ENCODE measurements at regions not wholly inside any gene's neighbourhood (a gene's known extent, or its start where the extent isn't known, plus 50 kb on each side); places are given as distances from the start of the nearest gene placed in this dataset.
A peak's percentile ranks its signal among the peaks of the same experiment; 100 is the strongest.

- Histone ChIP-seq H3K23ac (ENCODE audit: low read depth, low read length, poor library complexity) (no peak overlapping the region), H3K9ac (ENCODE audit: low read depth, low read length, poor library complexity) (no peak overlapping the region), H2BK15ac (ENCODE audit: low read length) (no peak overlapping the region), H2BK12ac (ENCODE audit: low read length) (peak overlapping the region; percentile 22), H2BK120ac (ENCODE audit: low read depth, low read length) (no peak overlapping the region), H2AK5ac (ENCODE audit: low read depth, low read length) (no peak overlapping the region), H3K4me3 (ENCODE audit: low read length in 2 of 2) (no peak overlapping the region), H3K9me3 (replicated peaks in 1 of 2; ENCODE audit: control insufficient read depth in 2 of 2, insufficient read depth in 1 of 2, low read depth in 1 of 2, low read length in 2 of 2) (peaks cover 2 to 4% of the 10 kb centered on the region in 2 donors), H3K18ac (ENCODE audit: low read length) (no peak overlapping the region), H3K36me3 (replicated peaks in 1 of 2; ENCODE audit: control insufficient read depth in 2 of 2, insufficient read depth in 2 of 2, low read length in 2 of 2) (no peaks in the 10 kb centered on the region), H4K91ac (ENCODE audit: low read depth, low read length, poor library complexity) (no peak overlapping the region), H3K4me1 (ENCODE audit: control insufficient read depth in 2 of 2, insufficient read depth in 1 of 2, low read depth in 1 of 2, low read length in 2 of 2) (peaks cover 0 to 7% of the 10 kb centered on the region in 2 donors), H3K27me3 (ENCODE audit: control insufficient read depth in 3 of 3, insufficient read depth in 3 of 3, low read depth in 1 of 3, low read length in 3 of 3) (no peaks in the 10 kb centered on the region), H3K79me1 (ENCODE audit: low read depth, low read length) (no peaks in the 10 kb centered on the region), H3K27ac (replicated peaks; ENCODE audit: low read length) (no peak overlapping the region), H2BK5ac (ENCODE audit: low read length) (no peak overlapping the region), H3K14ac (ENCODE audit: low read length) (no peak overlapping the region), H4K8ac (ENCODE audit: low read depth, low read length) (no peak overlapping the region), H3K4ac (ENCODE audit: low read length) (no peak overlapping the region), H3K4me2 (ENCODE audit: insufficient read depth, low read length, poor library complexity, severe bottlenecking) (no peak overlapping the region), H2AFZ (ENCODE audit: low read length) (no peak overlapping the region)
- no peak for DNase-seq (ENCODE audit: low spot score)
- no CpG with 5 or more reads among the region's 5 CpGs for WGBS, 2 donors (ENCODE audit: extremely low coverage in 2 of 2, insufficient read length in 2 of 2, insufficient replicate concordance in 1 of 2)
Measured at GRCh38 chr16:51374790-51375189, 223.7 kb upstream of the SALL1 start.

DNA sequence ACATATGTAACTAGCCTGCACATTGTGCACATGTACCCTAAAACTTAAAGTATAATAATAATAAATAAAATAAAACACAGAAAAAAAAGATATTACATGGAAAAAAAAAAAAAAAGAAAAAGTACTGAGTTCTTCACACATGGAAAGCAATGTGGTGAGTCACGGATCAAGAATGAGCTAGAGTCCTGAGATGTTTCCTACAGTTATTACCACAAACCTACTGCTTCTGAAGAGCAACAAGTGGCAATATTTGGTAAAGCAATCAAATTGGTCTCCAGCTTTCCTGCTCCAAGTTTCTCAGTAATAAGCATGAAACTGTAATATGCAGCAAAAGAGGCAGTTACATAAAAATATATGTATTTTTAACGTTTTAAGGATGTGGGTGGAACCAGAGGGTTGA, 223.3 kb upstream of the SALL1 start:
- no CpG with 5 or more reads among the region's 2 CpGs for WGBS, 2 donors (ENCODE audit: extremely low coverage in 2 of 2, insufficient read length in 2 of 2, insufficient replicate concordance in 1 of 2)
- no peak overlapping the region for H3K4ac ChIP-seq (ENCODE audit: low read length)
- no peak overlapping the region for H2BK120ac ChIP-seq (ENCODE audit: low read depth, low read length)
- no peak overlapping the region for H2BK12ac ChIP-seq (ENCODE audit: low read length)
- no peak overlapping the region for H3K4me2 ChIP-seq (ENCODE audit: insufficient read depth, low read length, poor library complexity, severe bottlenecking)
- no peaks in the 10 kb centered on the region for H3K36me3 ChIP-seq (replicated peaks in 1 of 2; ENCODE audit: control insufficient read depth in 2 of 2, insufficient read depth in 2 of 2, low read length in 2 of 2)
- H4K8ac ChIP-seq (ENCODE audit: low read depth, low read length): no peak overlapping the region
- H3K4me1 ChIP-seq (ENCODE audit: control insufficient read depth in 2 of 2, insufficient read depth in 1 of 2, low read depth in 1 of 2, low read length in 2 of 2): peaks cover 0 to 7% of the 10 kb centered on the region in 2 donors
- H2BK15ac ChIP-seq (ENCODE audit: low read length): no peak overlapping the region
- H3K9me3 ChIP-seq (replicated peaks in 1 of 2; ENCODE audit: control insufficient read depth in 2 of 2, insufficient read depth in 1 of 2, low read depth in 1 of 2, low read length in 2 of 2): peaks cover 4% of the 10 kb centered on the region in 2 donors
- no peak overlapping the region for H3K18ac ChIP-seq (ENCODE audit: low read length)
- H3K14ac ChIP-seq (ENCODE audit: low read length): no peak overlapping the region
- H2BK5ac ChIP-seq (ENCODE audit: low read length): no peak overlapping the region
- no peak for DNase-seq (ENCODE audit: low spot score)
- no peaks in the 10 kb centered on the region for H3K79me1 ChIP-seq (ENCODE audit: low read depth, low read length)
- no peak overlapping the region for H3K23ac ChIP-seq (ENCODE audit: low read depth, low read length, poor library complexity)
- H3K27ac ChIP-seq (replicated peaks; ENCODE audit: low read length): no peak overlapping the region
- H2AK5ac ChIP-seq (ENCODE audit: low read depth, low read length): no peak overlapping the region
- H4K91ac ChIP-seq (ENCODE audit: low read depth, low read length, poor library complexity): no peak overlapping the region
- no peak overlapping the region for H3K4me3 ChIP-seq (ENCODE audit: low read length in 2 of 2)
- H2AFZ ChIP-seq (ENCODE audit: low read length): no peak overlapping the region
- no peaks in the 10 kb centered on the region for H3K27me3 ChIP-seq (ENCODE audit: control insufficient read depth in 3 of 3, insufficient read depth in 3 of 3, low read depth in 1 of 3, low read length in 3 of 3)
- H3K9ac ChIP-seq (ENCODE audit: low read depth, low read length, poor library complexity): no peak overlapping the region

DNA sequence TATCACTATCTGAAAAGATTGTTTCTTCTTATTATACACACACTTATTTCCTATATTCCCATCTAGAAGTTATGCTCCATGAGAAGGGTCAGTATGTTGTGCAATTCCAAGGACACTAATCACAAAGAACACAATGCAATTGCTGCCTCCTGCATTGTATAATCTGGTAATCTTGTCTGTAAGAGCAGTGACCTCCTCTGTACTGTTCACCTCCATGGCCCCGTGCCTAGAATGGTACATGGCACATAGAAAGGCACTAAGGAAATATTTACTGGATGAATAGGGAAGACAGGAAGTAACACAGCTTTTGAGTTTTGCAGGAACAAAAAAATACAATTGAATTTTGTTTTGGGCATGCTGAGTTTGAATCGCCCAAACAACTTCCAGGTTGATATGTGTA, 214.6 kb upstream of the SALL1 start:
- H3K4me1 ChIP-seq (ENCODE audit: control insufficient read depth in 2 of 2, insufficient read depth in 1 of 2, low read depth in 1 of 2, low read length in 2 of 2): peaks cover 3% of the 10 kb centered on the region in 2 donors
- H2BK5ac ChIP-seq (ENCODE audit: low read length): no peak overlapping the region
- H3K36me3 ChIP-seq (replicated peaks in 1 of 2; ENCODE audit: control insufficient read depth in 2 of 2, insufficient read depth in 2 of 2, low read length in 2 of 2): no peaks in the 10 kb centered on the region
- H3K27ac ChIP-seq (replicated peaks; ENCODE audit: low read length): no peak overlapping the region
- no peaks in the 10 kb centered on the region for H3K27me3 ChIP-seq (ENCODE audit: control insufficient read depth in 3 of 3, insufficient read depth in 3 of 3, low read depth in 1 of 3, low read length in 3 of 3)
- H3K9me3 ChIP-seq (replicated peaks in 1 of 2; ENCODE audit: control insufficient read depth in 2 of 2, insufficient read depth in 1 of 2, low read depth in 1 of 2, low read length in 2 of 2): peaks cover 2 to 4% of the 10 kb centered on the region in 2 donors
- no peak overlapping the region for H3K4ac ChIP-seq (ENCODE audit: low read length)
- no peak overlapping the region for H4K91ac ChIP-seq (ENCODE audit: low read depth, low read length, poor library complexity)
- H3K4me3 ChIP-seq (ENCODE audit: low read length in 2 of 2): no peak overlapping the region
- no peak overlapping the region for H2BK120ac ChIP-seq (ENCODE audit: low read depth, low read length)
- no peak overlapping the region for H2AFZ ChIP-seq (ENCODE audit: low read length)
- H3K18ac ChIP-seq (ENCODE audit: low read length): no peak overlapping the region
- no peak overlapping the region for H3K4me2 ChIP-seq (ENCODE audit: insufficient read depth, low read length, poor library complexity, severe bottlenecking)
- H2BK15ac ChIP-seq (ENCODE audit: low read length): no peak overlapping the region
- WGBS, 2 donors (ENCODE audit: extremely low coverage in 2 of 2, insufficient read length in 2 of 2, insufficient replicate concordance in 1 of 2): no CpG with 5 or more reads among the region's 2 CpGs
- H4K8ac ChIP-seq (ENCODE audit: low read depth, low read length): no peak overlapping the region
- H3K9ac ChIP-seq (ENCODE audit: low read depth, low read length, poor library complexity): no peak overlapping the region
- no peak overlapping the region for H3K14ac ChIP-seq (ENCODE audit: low read length)
- H3K23ac ChIP-seq (ENCODE audit: low read depth, low read length, poor library complexity): no peak overlapping the region
- H3K79me1 ChIP-seq (ENCODE audit: low read depth, low read length): no peaks in the 10 kb centered on the region
- no peak overlapping the region for H2AK5ac ChIP-seq (ENCODE audit: low read depth, low read length)
- no peak overlapping the region for H2BK12ac ChIP-seq (ENCODE audit: low read length)
- no peak for DNase-seq (ENCODE audit: low spot score)

DNA sequence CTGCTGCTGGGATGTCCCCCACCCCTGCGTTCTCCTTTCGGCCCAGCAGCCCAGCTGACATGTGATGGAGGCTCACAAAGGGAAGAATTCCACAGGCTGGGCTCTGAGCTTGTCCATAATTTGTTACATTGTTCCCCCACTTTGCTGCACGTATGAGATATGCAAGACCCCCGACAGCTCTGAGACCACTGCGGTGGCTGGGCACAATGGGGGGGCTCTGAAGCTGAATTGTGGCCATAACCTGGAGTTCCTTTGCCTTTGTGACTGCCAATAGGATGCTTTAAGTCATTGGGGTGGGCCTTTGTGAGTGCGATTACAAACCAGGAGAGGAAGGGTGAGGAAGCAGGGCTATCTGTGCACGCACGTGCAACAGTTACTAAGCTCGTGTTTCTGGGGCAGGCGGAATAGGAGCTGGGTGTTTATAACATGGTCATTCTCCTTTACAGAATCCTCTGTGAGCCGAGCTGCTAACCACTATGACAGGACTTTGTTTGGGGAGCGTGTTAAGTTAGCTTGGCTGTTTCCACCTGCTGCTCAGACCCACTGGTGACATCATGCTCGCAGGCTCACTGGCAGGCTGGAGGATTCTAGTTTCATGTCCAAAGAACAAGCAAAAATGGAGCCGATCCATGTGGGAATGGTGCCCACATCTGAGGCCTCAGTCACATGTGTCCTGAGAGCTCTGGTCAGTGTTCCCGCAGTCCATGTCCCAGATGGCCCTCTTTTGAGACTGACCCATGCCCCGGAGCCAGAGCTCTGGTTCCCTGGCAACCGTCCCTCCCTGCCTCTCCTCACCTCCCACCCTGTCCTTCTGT, 208.3 kb upstream of the SALL1 start:
- H2AFZ ChIP-seq (ENCODE audit: low read length): peak overlapping the region; percentile 22
- no peak overlapping the region for H3K4me3 ChIP-seq (ENCODE audit: low read length in 2 of 2)
- no peak overlapping the region for H3K14ac ChIP-seq (ENCODE audit: low read length)
- H3K9ac ChIP-seq (ENCODE audit: low read depth, low read length, poor library complexity): no peak overlapping the region
- H4K91ac ChIP-seq (ENCODE audit: low read depth, low read length, poor library complexity): no peak overlapping the region
- H3K4me2 ChIP-seq (ENCODE audit: insufficient read depth, low read length, poor library complexity, severe bottlenecking): peak overlapping the region; percentile 35
- peaks cover 0 to 12% of the 10 kb centered on the region in 2 donors for H3K9me3 ChIP-seq (replicated peaks in 1 of 2; ENCODE audit: control insufficient read depth in 2 of 2, insufficient read depth in 1 of 2, low read depth in 1 of 2, low read length in 2 of 2)
- no peak overlapping the region for H2AK5ac ChIP-seq (ENCODE audit: low read depth, low read length)
- H2BK5ac ChIP-seq (ENCODE audit: low read length): no peak overlapping the region
- no peaks in the 10 kb centered on the region for H3K79me1 ChIP-seq (ENCODE audit: low read depth, low read length)
- no peak overlapping the region for H3K23ac ChIP-seq (ENCODE audit: low read depth, low read length, poor library complexity)
- no peak overlapping the region for H2BK120ac ChIP-seq (ENCODE audit: low read depth, low read length)
- peak overlapping the region; percentile 74 for H3K18ac ChIP-seq (ENCODE audit: low read length)
- no peak overlapping the region for H2BK12ac ChIP-seq (ENCODE audit: low read length)
- peak; percentile 88 for DNase-seq (ENCODE audit: low spot score)
- WGBS, 2 donors (ENCODE audit: extremely low coverage in 2 of 2, insufficient read length in 2 of 2, insufficient replicate concordance in 1 of 2): no CpG with 5 or more reads among the region's 17 CpGs
- H3K27ac ChIP-seq (replicated peaks; ENCODE audit: low read length): peak overlapping the region; percentile 94
- H3K36me3 ChIP-seq (replicated peaks in 1 of 2; ENCODE audit: control insufficient read depth in 2 of 2, insufficient read depth in 2 of 2, low read length in 2 of 2): no peaks in the 10 kb centered on the region
- no peak overlapping the region for H3K4ac ChIP-seq (ENCODE audit: low read length)
- H2BK15ac ChIP-seq (ENCODE audit: low read length): no peak overlapping the region
- peaks cover 18 to 37% of the 10 kb centered on the region in 2 donors for H3K4me1 ChIP-seq (ENCODE audit: control insufficient read depth in 2 of 2, insufficient read depth in 1 of 2, low read depth in 1 of 2, low read length in 2 of 2)
- H3K27me3 ChIP-seq (ENCODE audit: control insufficient read depth in 3 of 3, insufficient read depth in 3 of 3, low read depth in 1 of 3, low read length in 3 of 3): no peaks in the 10 kb centered on the region
- no peak overlapping the region for H4K8ac ChIP-seq (ENCODE audit: low read depth, low read length)

Measured in neuronal stem cell (in vitro differentiated cells).